ENCODE measurements at regions not wholly inside any gene's neighbourhood (a gene's known extent, or its start where the extent isn't known, plus 50 kb on each side); places are given as distances from the start of the nearest gene placed in this dataset.

- DNase-seq (ENCODE audit: low spot score): no peak
- Histone ChIP-seq H3K27ac (no peak overlapping the region), H3K4me1 (ENCODE audit: insufficient read depth) (peaks cover 19% of the 10 kb centered on the region), H2AFZ (no peak overlapping the region), H3K27me3 (no peaks in the 10 kb centered on the region), H3K79me2 (no peaks in the 10 kb centered on the region), H4K20me1 (ENCODE audit: insufficient read depth, poor library complexity, severe bottlenecking) (no peaks in the 10 kb centered on the region), H3K9me3 (ENCODE audit: low read depth) (no peaks in the 10 kb centered on the region), H3K4me3 (no peak overlapping the region), H3K9me2 (replicated peaks; ENCODE audit: insufficient read depth) (no peaks in the 10 kb centered on the region), H3K4me2 (no peak overlapping the region), H3K36me3 (replicated peaks; ENCODE audit: insufficient read depth, low read depth) (no peaks in the 10 kb centered on the region)
- TF ChIP-seq CTCF (IDR thresholded peaks at IDR 0.05; ENCODE audit: poor library complexity) (no peak), EZH2phosphoT487 (IDR thresholded peaks at IDR 0.05; ENCODE audit: low read depth, severe bottlenecking, unreplicated experiment) (no peak)
- 92% methylated on average over 7 of the region's 7 CpGs for WGBS (ENCODE audit: low lambda C conversion rate, missing lambda C conversion rate)
Observed at GRCh38 chr2:128444121-128444771, 125.6 kb upstream of the HS6ST1 start.

- no peak for DNase-seq (ENCODE audit: low spot score)
- Histone ChIP-seq H2AFZ (no peak overlapping the region), H3K27me3 (no peaks in the 10 kb centered on the region), H3K9me3 (ENCODE audit: low read depth) (no peaks in the 10 kb centered on the region), H3K9me2 (replicated peaks; ENCODE audit: insufficient read depth) (no peaks in the 10 kb centered on the region), H3K4me1 (ENCODE audit: insufficient read depth) (peaks cover 19% of the 10 kb centered on the region), H4K20me1 (ENCODE audit: insufficient read depth, poor library complexity, severe bottlenecking) (no peaks in the 10 kb centered on the region), H3K4me2 (no peak overlapping the region), H3K4me3 (no peak overlapping the region), H3K36me3 (replicated peaks; ENCODE audit: insufficient read depth, low read depth) (no peaks in the 10 kb centered on the region), H3K27ac (no peak overlapping the region), H3K79me2 (no peaks in the 10 kb centered on the region)
- WGBS (ENCODE audit: low lambda C conversion rate, missing lambda C conversion rate): 77% methylated on average over 10 of the region's 10 CpGs
- no peak for TF ChIP-seq EZH2phosphoT487 (IDR thresholded peaks at IDR 0.05; ENCODE audit: low read depth, severe bottlenecking, unreplicated experiment)
- no peak for TF ChIP-seq EZH2 (IDR thresholded peaks at IDR 0.05; ENCODE audit: borderline replicate concordance)
- no peak for TF ChIP-seq CTCF (IDR thresholded peaks at IDR 0.05; ENCODE audit: poor library complexity)
Observed at GRCh38 chr2:128444816-128445522, 126.3 kb upstream of the HS6ST1 start.

GRCh38 chr2:128445523-128445900 lies 126.8 kb upstream of the HS6ST1 start:
- Histone ChIP-seq H3K4me2 (no peak overlapping the region), H3K79me2 (no peaks in the 10 kb centered on the region), H4K20me1 (ENCODE audit: insufficient read depth, poor library complexity, severe bottlenecking) (no peaks in the 10 kb centered on the region), H3K9me3 (ENCODE audit: low read depth) (no peaks in the 10 kb centered on the region), H3K36me3 (replicated peaks; ENCODE audit: insufficient read depth, low read depth) (no peaks in the 10 kb centered on the region), H3K27ac (no peak overlapping the region), H3K4me1 (ENCODE audit: insufficient read depth) (peaks cover 19% of the 10 kb centered on the region), H3K9me2 (replicated peaks; ENCODE audit: insufficient read depth) (no peaks in the 10 kb centered on the region), H3K4me3 (no peak overlapping the region), H2AFZ (no peak overlapping the region), H3K27me3 (no peaks in the 10 kb centered on the region)
- TF ChIP-seq EZH2phosphoT487 (IDR thresholded peaks at IDR 0.05; ENCODE audit: low read depth, severe bottlenecking, unreplicated experiment) (no peak), CTCF (IDR thresholded peaks at IDR 0.05; ENCODE audit: poor library complexity) (no peak), EZH2 (IDR thresholded peaks at IDR 0.05; ENCODE audit: borderline replicate concordance) (no peak)
- WGBS (ENCODE audit: low lambda C conversion rate, missing lambda C conversion rate): 94% methylated on average over 4 of the region's 4 CpGs
- DNase-seq (ENCODE audit: low spot score): no peak
